Mucosa of rectum (tissue), 2 donors: ENCODE measurements at regions not wholly inside any gene's neighbourhood (a gene's known extent, or its start where the extent isn't known, plus 50 kb on each side); places are given as distances from the start of the nearest gene placed in this dataset.
"Not testable (repeated sequence)": the region's sequence is repeated elsewhere in the genome, so short reads cannot be mapped to it uniquely, and the experiment has no call there.

Source experiments
- H3K27ac ChIP-seq, 2 donors: one replicate each; pipeline ENCODE4 v1.7.0; 2013; ENCODE audit warnings: inconsistent platforms in 2 of 2, low read depth in 2 of 2, low read length in 2 of 2
- H3K27me3 ChIP-seq, 2 donors: one replicate each; pipeline ENCODE4 v1.7.0; 2013; ENCODE audit warnings: low read length in 2 of 2; ENCODE audit not compliant: control insufficient read depth in 2 of 2, insufficient read depth in 2 of 2
- H3K36me3 ChIP-seq, 2 donors: one replicate each; pipeline ENCODE4 v1.7.0; 2013; ENCODE audit warnings: low read length in 2 of 2; ENCODE audit not compliant: control insufficient read depth in 2 of 2, insufficient read depth in 2 of 2
- H3K4me1 ChIP-seq, 2 donors: one replicate each; pipeline ENCODE4 v1.7.0; 2013; ENCODE audit warnings: low read length in 2 of 2, mild to moderate bottlenecking in 1 of 2; ENCODE audit not compliant: control insufficient read depth in 2 of 2, insufficient read depth in 2 of 2
- H3K4me3 ChIP-seq, 2 donors: one replicate each; pipeline ENCODE4 v1.7.0; 2013; ENCODE audit warnings: low read length in 2 of 2
- H3K9ac ChIP-seq, 2 donors: one replicate each; pipeline ENCODE4 v1.7.0; 2013; ENCODE audit warnings: low read length in 2 of 2, low read depth in 1 of 2, mild to moderate bottlenecking in 1 of 2
- H3K9me3 ChIP-seq, 2 donors: one replicate each; pipeline ENCODE4 v1.7.0; 2013; ENCODE audit warnings: low read length in 2 of 2; ENCODE audit not compliant: control insufficient read depth in 2 of 2
- donor health status: healthy.
- donor health status: Normal muscosa, but diverticular disease.

DNA sequence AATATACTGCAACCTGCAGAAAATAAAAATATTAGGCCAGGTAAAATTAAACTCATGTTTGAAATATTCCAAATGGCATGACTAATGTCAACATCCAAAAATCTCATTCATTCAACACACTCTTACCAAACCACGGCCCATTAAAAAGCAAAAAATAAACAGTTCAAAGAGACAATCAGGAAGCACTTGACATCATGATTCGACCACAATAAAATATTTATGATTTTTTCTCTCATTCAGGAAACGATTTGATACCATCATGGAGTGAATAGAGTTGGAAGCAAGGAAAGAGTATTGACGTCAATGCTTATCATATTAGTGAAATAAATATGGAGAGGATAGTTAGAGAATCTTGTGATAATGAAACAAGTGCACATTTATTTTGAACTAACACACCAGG, 354.1 kb downstream of the KCNJ2 start:
- H3K27me3 ChIP-seq = no peaks in the 10 kb centered on the region
- H3K36me3 ChIP-seq = no peaks in the 10 kb centered on the region
- no peak overlapping the region for H3K27ac ChIP-seq
- H3K4me1 ChIP-seq = no peaks in the 10 kb centered on the region
- H3K9ac ChIP-seq = no peak overlapping the region
- H3K4me3 ChIP-seq = no peak overlapping the region
- no peaks in the 10 kb centered on the region for H3K9me3 ChIP-seq

DNA sequence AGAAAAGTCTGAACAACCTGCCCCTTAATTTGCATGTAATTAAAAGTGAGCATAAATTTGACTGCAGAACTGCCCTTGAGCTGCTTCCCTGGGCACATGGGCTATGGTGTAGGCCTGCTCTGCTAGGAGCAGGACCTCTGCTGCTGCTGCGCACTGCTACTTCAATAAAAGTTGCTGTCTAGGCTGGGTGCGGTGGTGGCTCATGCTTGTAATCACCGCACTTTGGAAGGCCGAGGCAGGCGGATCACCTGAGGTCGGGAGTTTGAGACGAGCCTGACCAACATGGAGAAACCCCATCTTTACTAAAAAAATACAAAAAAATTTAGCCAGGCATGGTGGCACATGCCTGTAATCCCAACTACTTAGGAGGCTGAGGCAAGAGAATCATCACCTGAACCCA, 355.7 kb downstream of the KCNJ2 start:
- not testable (repeated sequence) for H3K27ac ChIP-seq, H3K27me3 ChIP-seq, H3K4me3 ChIP-seq, H3K4me1 ChIP-seq, H3K36me3 ChIP-seq, H3K9me3 ChIP-seq, H3K9ac ChIP-seq

- Histone ChIP-seq H3K36me3 (no peaks in the 10 kb centered on the region), H3K9ac (no peak overlapping the region), H3K27me3 (no peaks in the 10 kb centered on the region), H3K4me3 (no peak overlapping the region), H3K27ac (no peak overlapping the region), H3K4me1 (no peaks in the 10 kb centered on the region), H3K9me3 (no peaks in the 10 kb centered on the region)
Observed at GRCh38 chr17:70525961-70526360, 356.6 kb downstream of the KCNJ2 start.

DNA sequence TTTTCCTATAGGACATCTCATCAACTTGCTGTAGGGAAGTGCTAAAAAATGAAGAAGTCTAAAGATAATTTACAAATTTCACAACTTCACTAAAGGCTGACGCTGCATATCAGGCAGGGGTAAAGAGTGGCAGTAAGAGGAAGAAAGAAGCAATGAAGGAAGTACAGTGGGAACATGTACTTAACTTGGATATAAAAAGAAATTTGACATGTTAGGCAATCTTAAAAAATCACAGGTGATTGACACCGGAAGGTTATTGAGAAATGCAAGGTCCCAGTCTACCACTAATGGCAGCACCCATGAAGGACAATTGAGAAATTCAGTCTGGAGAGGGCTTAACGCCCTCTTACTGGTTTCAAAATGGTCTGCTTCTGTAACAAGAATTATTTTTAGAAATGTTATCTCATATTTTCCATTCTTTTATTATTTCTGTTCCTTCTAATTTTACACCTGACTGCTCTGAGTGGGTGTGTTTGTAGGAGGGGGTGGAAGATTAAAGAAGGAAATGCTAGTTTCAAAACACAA, 358.1 kb downstream of the KCNJ2 start:
- H3K36me3 ChIP-seq = no peaks in the 10 kb centered on the region
- H3K4me3 ChIP-seq = no peak overlapping the region
- no peak overlapping the region for H3K27ac ChIP-seq
- no peaks in the 10 kb centered on the region for H3K4me1 ChIP-seq
- H3K9me3 ChIP-seq = no peaks in the 10 kb centered on the region
- no peak overlapping the region for H3K9ac ChIP-seq
- no peaks in the 10 kb centered on the region for H3K27me3 ChIP-seq

- no peaks in the 10 kb centered on the region for H3K9me3 ChIP-seq
- no peak overlapping the region for H3K9ac ChIP-seq
- no peak overlapping the region for H3K4me3 ChIP-seq
- no peaks in the 10 kb centered on the region for H3K36me3 ChIP-seq
- no peaks in the 10 kb centered on the region for H3K4me1 ChIP-seq
- H3K27me3 ChIP-seq = no peaks in the 10 kb centered on the region
- H3K27ac ChIP-seq = no peak overlapping the region
Observed at GRCh38 chr17:70533427-70533826, 364.1 kb downstream of the KCNJ2 start.

DNA sequence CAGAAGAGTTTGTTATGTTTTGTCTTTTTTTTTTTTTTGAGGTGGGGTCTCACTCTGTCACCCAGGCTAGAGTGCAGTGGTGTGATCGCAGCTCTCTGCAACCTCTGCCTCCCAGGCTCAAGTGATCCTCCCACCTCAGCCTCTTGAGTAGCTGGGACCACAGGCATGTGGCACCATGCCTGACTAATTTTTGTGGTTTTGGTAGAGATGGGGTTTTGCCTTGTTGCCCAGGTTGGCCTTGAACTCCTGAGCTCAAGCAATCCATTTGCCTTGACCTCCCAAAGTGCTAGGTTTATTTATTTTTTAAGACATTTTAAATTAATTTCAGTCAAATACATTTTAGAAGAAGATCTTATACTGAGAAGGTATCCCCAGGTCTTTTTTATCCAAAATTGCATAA, 366.7 kb downstream of the KCNJ2 start:
- H3K4me1 ChIP-seq = no peaks in the 10 kb centered on the region
- no peaks in the 10 kb centered on the region for H3K36me3 ChIP-seq
- no peak overlapping the region for H3K9ac ChIP-seq
- H3K4me3 ChIP-seq = no peak overlapping the region
- no peaks in the 10 kb centered on the region for H3K9me3 ChIP-seq
- no peaks in the 10 kb centered on the region for H3K27me3 ChIP-seq
- no peak overlapping the region for H3K27ac ChIP-seq

- Histone ChIP-seq H3K9me3 (no peaks in the 10 kb centered on the region), H3K4me3 (no peak overlapping the region), H3K4me1 (no peaks in the 10 kb centered on the region), H3K9ac (no peak overlapping the region), H3K36me3 (no peaks in the 10 kb centered on the region), H3K27ac (no peak overlapping the region), H3K27me3 (no peaks in the 10 kb centered on the region)
Observed at GRCh38 chr17:70539132-70539924, 370.0 kb downstream of the KCNJ2 start.

DNA sequence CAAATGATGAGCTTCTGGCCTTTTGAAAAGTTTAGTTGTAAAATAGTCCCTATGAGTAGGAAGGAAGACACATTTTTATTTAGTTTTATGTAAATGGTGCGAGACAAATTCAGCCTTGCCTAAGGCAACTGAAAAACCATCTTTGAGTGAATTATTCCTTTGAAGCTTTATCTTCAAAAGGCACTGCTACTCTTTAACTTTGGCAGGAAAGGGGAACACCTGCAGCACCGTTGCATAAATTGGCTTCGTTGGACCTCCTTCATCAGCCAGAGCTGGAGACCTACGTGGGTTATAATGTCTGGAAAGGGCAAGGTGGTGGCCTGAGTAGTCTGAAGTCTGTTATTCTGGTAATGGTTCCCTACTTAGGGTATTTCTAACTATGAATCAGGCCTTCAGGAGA, 373.5 kb downstream of the KCNJ2 start:
- no peaks in the 10 kb centered on the region for H3K4me1 ChIP-seq
- no peaks in the 10 kb centered on the region for H3K36me3 ChIP-seq
- H3K9ac ChIP-seq = no peak overlapping the region
- H3K27ac ChIP-seq = no peak overlapping the region
- no peaks in the 10 kb centered on the region for H3K9me3 ChIP-seq
- H3K27me3 ChIP-seq = no peaks in the 10 kb centered on the region
- no peak overlapping the region for H3K4me3 ChIP-seq

DNA sequence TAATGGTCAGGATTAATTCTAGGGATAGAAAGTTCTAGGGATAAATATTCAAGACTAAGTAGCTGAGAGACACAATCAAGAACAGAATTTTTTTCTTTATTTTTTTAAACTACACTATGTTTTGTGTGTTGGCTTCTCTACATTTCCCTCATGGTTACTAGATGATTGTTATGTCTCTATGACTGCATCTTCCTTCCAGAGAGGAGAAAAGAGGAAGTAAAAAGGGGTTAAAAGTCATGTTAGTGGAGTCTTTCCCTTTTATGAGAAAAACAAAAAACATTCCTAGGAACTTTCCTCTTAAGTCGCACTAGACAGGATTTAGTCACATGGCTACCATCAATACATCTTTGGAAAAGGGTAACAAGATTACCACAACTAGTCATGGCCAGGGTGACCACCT, 375.0 kb downstream of the KCNJ2 start:
- H3K27ac ChIP-seq = no peak overlapping the region
- H3K4me1 ChIP-seq = no peaks in the 10 kb centered on the region
- H3K27me3 ChIP-seq = no peaks in the 10 kb centered on the region
- no peaks in the 10 kb centered on the region for H3K36me3 ChIP-seq
- no peak overlapping the region for H3K9ac ChIP-seq
- no peaks in the 10 kb centered on the region for H3K9me3 ChIP-seq
- no peak overlapping the region for H3K4me3 ChIP-seq

DNA sequence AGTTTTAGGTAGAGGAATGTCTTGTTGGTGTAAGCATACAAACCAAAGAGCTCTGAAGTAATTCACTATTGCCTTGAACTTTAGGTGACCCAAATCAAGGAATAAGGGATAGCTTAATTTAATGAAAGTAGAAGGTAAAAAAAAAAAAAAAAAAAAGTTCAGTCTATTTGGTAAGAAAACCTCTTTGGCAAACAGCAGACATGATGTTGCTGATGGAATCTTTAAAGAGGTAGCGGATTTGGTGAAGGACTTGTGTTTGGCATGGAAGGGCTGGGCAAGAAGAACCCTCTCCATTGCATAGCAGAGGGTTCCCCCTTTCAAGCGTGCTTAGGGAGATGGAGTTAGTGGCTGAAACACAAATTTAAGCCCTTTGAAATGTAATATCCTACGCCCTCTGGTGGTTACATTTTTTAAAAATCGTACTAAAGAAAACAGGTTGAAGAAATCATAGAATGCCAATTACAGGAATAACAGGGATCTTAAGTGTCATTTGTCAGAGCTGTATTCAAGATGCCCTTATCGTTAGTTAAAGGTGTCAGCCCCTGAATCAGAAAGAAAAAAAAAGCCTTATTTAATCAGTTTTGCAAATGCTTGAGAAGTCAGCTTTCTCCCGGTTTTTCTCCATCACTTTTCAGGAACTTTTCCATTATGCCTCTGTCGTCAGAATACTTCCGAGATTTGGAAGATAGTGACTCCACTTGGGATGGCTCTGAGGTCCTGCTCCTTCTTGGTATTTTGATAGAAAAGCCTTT, 383.1 kb downstream of the KCNJ2 start:
- Histone ChIP-seq H3K27ac (no peak overlapping the region), H3K9ac (no peak overlapping the region), H3K36me3 (no peaks in the 10 kb centered on the region), H3K4me3 (no peak overlapping the region), H3K9me3 (no peaks in the 10 kb centered on the region), H3K27me3 (no peaks in the 10 kb centered on the region), H3K4me1 (no peaks in the 10 kb centered on the region)
